ENCODE measurements at regions not wholly inside any gene's neighbourhood (a gene's known extent, or its start where the extent isn't known, plus 50 kb on each side); places are given as distances from the start of the nearest gene placed in this dataset.

DNA sequence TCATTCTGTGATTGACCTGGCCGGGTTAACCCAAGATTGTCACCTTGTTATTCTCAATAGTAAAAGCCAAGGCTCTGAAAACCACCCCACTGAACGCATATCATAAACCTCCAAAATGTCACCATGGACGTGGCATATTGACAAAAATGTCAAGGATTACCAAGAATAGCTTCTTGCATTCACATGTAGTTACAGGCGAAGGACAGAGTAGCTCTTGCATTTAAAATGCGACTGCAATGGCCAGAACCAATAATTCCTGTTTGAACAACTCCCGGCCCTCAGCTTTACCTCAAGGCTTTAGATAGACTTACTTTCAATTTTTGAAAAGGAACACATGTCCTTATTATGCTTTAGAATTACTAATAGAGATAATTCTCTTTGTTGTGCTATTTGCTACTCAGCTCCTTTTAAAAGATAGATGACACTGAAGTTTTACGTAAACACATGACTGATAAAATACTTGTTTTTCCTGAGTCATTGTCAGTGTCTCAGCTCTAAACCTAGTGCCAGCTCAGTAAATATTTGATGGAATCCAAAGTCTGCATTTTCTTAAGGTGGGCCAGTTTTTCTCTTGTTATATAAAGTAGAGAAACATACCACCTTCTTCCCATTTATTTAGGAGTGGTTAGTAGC is 66.3 kb downstream of the CLDN34 start (continued):
- TF ChIP-seq IRF3 (IDR thresholded peaks at IDR 0.05; ENCODE audit: low read depth, low read length): no peak
- no peak for TF ChIP-seq RXRA (IDR thresholded peaks at IDR 0.05; ENCODE audit: borderline replicate concordance, low read depth)

- POLR2A ChIA-PET: no interaction called here
- Histone ChIP-seq H2AFZ (ENCODE audit: low read depth) (no peak overlapping the region), H3K27ac (ENCODE audit: low read depth in 2 of 2, low read length in 1 of 2) (no peak overlapping the region), H3K4me2 (no peak overlapping the region), H3K79me2 (ENCODE audit: insufficient read depth) (peaks cover 9% of the 10 kb centered on the region), H3K36me3 (replicated peaks in 1 of 2; ENCODE audit: control insufficient read depth in 1 of 2, insufficient read depth in 2 of 2, low read length in 1 of 2) (no peaks in the 10 kb centered on the region), H3K4me1 (ENCODE audit: control insufficient read depth in 1 of 2, insufficient read depth in 2 of 2, low read depth in 1 of 2, low read length in 1 of 2) (no peaks in the 10 kb centered on the region), H3F3A (replicated peaks; ENCODE audit: insufficient read depth) (no peaks in the 10 kb centered on the region), H3K9me3 (no peaks in the 10 kb centered on the region), H3K4me3 (ENCODE audit: low read depth in 2 of 2, low read length in 1 of 2) (no peak overlapping the region), H3K9ac (no peak overlapping the region), H3K9me2 (no peaks in the 10 kb centered on the region), H3K27me3 (ENCODE audit: insufficient read depth) (no peaks in the 10 kb centered on the region), H4K20me1 (ENCODE audit: insufficient read depth) (no peaks in the 10 kb centered on the region)
- DNase-seq: no peak
- no peak for TF ChIP-seq MAX (IDR thresholded peaks at IDR 0.05; ENCODE audit: low read depth)
- TF ChIP-seq YY1 (IDR thresholded peaks at IDR 0.05; ENCODE audit: low read depth): no peak
- TF ChIP-seq POLR2AphosphoS5 (IDR thresholded peaks at IDR 0.05; ENCODE audit: low read depth, low read length): no peak
- no peak for TF ChIP-seq TAF1 (IDR thresholded peaks at IDR 0.05; ENCODE audit: borderline replicate concordance, low read depth, low read length)
- TF ChIP-seq, protein P1, sequence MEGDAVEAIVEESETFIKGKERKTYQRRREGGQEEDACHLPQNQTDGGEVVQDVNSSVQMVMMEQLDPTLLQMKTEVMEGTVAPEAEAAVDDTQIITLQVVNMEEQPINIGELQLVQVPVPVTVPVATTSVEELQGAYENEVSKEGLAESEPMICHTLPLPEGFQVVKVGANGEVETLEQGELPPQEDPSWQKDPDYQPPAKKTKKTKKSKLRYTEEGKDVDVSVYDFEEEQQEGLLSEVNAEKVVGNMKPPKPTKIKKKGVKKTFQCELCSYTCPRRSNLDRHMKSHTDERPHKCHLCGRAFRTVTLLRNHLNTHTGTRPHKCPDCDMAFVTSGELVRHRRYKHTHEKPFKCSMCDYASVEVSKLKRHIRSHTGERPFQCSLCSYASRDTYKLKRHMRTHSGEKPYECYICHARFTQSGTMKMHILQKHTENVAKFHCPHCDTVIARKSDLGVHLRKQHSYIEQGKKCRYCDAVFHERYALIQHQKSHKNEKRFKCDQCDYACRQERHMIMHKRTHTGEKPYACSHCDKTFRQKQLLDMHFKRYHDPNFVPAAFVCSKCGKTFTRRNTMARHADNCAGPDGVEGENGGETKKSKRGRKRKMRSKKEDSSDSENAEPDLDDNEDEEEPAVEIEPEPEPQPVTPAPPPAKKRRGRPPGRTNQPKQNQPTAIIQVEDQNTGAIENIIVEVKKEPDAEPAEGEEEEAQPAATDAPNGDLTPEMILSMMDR (IDR thresholded peaks at IDR 0.05): no peak
- TF ChIP-seq IRF3 (IDR thresholded peaks at IDR 0.05; ENCODE audit: low read depth, low read length): no peak
- no peak for TF ChIP-seq NRF1 (IDR thresholded peaks at IDR 0.05; ENCODE audit: low read depth, low read length)
- TF ChIP-seq EP300 (IDR thresholded peaks at IDR 0.05; ENCODE audit: borderline replicate concordance in 1 of 2, low read depth in 1 of 2, low read length in 1 of 2): no peak
- TF ChIP-seq, protein P2, sequence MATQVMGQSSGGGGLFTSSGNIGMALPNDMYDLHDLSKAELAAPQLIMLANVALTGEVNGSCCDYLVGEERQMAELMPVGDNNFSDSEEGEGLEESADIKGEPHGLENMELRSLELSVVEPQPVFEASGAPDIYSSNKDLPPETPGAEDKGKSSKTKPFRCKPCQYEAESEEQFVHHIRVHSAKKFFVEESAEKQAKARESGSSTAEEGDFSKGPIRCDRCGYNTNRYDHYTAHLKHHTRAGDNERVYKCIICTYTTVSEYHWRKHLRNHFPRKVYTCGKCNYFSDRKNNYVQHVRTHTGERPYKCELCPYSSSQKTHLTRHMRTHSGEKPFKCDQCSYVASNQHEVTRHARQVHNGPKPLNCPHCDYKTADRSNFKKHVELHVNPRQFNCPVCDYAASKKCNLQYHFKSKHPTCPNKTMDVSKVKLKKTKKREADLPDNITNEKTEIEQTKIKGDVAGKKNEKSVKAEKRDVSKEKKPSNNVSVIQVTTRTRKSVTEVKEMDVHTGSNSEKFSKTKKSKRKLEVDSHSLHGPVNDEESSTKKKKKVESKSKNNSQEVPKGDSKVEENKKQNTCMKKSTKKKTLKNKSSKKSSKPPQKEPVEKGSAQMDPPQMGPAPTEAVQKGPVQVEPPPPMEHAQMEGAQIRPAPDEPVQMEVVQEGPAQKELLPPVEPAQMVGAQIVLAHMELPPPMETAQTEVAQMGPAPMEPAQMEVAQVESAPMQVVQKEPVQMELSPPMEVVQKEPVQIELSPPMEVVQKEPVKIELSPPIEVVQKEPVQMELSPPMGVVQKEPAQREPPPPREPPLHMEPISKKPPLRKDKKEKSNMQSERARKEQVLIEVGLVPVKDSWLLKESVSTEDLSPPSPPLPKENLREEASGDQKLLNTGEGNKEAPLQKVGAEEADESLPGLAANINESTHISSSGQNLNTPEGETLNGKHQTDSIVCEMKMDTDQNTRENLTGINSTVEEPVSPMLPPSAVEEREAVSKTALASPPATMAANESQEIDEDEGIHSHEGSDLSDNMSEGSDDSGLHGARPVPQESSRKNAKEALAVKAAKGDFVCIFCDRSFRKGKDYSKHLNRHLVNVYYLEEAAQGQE (IDR thresholded peaks at IDR 0.05; ENCODE audit: low read depth, low read length): no peak
- TF ChIP-seq ELF1 (IDR thresholded peaks at IDR 0.05): no peak
- TF ChIP-seq TEAD4 (IDR thresholded peaks at IDR 0.05; ENCODE audit: borderline replicate concordance, insufficient read depth): no peak
- TF ChIP-seq, protein P3, sequence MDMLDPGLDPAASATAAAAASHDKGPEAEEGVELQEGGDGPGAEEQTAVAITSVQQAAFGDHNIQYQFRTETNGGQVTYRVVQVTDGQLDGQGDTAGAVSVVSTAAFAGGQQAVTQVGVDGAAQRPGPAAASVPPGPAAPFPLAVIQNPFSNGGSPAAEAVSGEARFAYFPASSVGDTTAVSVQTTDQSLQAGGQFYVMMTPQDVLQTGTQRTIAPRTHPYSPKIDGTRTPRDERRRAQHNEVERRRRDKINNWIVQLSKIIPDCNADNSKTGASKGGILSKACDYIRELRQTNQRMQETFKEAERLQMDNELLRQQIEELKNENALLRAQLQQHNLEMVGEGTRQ (IDR thresholded peaks at IDR 0.05; ENCODE audit: borderline replicate concordance, low read depth, low read length): no peak
- TF ChIP-seq NFIC (IDR thresholded peaks at IDR 0.05; ENCODE audit: borderline replicate concordance): no peak
- CTCF ChIA-PET: no interaction called here
- 57% methylated on average over 8 of the region's 8 CpGs for WGBS (ENCODE audit: low lambda C conversion rate)
These were observed 67.6 kb downstream of the CLDN34 start for GRCh38 chrX:10034740-10035260.

Measured in SK-N-SH (cell line).